NCI-H2081 treated with DMSO at 0.1 percent for 48 hours (cell line): ENCODE measurements at regions not wholly inside any gene's neighbourhood (a gene's known extent, or its start where the extent isn't known, plus 50 kb on each side); places are given as distances from the start of the nearest gene placed in this dataset.

Experiments used
- DNase-seq: peaks from one replicate; lab custom pipeline; 2025; lab: John Stamatoyannopoulos, UW

DNA sequence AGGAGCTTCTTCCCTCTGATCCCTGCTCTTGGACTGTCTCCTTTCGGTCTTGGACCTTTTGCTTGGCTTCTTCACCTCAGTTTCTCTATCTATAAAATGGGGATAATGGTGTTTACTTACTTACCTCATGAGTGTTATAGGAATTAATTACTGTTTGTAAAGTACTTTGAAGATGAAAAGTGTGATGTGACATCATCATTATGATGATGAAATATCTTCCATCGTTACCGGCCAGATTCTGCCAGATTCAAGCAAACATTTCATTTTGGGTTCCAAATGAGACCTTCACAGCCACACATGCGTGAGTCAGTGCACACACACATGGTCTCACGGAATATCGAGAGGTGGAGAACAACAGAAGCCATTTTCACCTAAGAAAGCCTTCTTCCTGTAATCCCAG lies 220.1 kb upstream of the RPL34 start:
- DNase-seq, result no peak

DNA sequence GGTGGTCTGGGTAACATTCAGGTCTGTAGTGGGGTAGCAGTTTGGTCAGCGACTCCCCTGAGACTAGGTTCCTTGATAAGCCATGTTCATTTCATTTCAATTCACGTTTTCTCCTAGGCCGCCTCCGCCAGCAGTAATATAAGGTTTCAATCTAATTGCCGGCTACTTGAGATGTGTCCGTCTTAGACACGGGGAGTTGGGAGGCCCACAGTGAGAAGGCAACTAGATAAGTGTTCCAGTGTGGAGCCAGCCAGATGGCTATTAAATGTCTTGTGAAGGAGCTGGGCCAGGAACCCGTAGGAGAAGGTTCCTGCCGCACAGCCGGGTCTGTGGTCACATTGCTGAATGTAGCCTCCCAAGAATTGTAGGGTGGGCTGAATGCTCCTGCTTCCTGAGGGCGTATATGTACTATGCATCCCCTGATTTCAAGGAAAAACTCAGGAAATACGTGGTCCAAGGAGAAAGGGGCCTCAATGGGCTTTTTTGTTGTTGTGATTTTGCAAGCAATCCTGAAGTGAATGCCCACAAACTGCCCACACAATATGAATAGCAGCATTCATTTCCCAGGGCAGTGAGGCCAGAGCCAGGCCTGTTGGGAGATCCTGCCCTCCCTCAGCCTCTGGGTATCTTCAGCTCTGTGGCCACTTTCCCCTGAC lies 220.6 kb upstream of the RPL34 start:
- no peak for DNase-seq

DNA sequence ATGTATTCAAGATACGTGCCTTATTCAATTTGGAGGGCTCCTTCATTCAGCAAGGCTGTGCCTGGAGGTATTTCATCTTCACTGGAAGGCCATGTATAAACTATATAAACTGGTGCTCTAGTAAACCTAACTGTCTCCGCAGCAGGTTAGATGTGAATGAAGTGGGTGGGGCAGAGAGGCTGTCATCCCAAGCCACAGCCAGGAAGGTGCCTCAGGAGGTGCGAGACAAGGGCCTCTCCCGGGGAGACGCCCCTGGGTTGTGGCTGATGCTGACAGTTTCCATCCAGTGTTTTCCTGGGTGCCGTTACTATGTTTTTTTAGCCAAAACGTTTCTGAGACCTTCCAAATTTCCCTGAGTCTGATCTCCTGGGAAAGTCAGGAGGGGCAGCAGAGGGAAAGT lies 221.5 kb upstream of the RPL34 start:
- DNase-seq, result no peak

DNA sequence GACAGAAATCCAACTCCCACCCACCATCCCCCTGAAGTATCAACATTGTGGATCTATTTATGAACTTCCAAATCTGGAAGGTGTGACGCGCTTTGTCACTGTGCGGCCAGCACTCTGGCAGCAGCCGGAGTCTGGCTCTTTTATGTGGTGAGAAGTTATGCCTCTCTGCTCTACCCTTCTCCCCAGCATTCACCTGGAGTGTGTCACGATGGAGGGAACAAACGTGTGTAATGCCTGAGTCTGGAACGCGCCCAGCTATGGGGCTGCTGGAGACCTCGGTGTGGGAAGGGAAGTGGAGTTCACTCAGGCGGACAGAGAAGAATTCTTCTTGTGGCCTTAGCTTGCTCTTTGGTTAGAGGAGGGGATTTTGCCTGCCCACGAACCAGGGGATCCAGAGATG lies 222.1 kb upstream of the RPL34 start:
- DNase-seq, result no peak

DNA sequence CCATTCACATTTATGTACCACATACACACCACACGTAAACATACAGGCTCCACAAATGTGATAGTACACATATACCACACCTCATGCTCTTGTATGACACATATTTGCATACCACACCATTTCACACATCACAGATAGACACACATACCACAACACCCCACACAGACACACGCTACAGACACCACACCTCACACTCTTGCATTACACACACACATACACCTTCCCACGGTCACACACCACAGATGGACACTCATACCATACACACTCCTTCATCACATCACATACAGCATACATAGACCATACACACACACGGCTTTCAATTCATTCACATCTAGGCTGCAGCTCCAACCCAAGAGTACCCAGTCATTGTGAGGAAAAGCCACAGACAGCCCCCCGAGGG lies 222.5 kb upstream of the RPL34 start:
- no peak for DNase-seq

DNA sequence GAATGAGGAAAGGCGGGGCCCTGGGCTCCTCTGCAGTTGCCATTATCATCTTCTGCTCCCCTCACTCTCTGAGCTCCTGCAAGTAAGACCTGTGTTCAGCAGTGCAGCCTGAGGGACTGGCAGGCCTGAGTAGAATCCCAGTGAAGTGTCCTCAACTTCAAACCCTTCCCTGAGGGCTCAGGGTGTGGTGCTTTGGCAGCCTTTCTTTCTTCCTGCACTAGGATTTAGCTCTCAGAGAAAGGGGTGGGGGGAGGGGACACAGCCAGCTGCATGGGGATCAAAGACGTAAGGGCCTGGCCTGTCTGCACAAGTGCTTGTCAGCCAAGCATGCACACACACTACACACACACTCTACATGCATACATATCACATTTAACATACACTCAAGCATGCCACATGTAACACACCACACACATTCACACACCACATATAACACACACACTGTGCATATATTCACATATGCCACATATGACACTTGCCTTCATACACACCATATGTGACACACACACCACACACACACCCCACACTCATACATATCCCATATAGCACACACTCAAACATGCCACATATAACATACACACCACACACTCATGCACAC lies 223.4 kb upstream of the RPL34 start:
- no peak for DNase-seq

DNA sequence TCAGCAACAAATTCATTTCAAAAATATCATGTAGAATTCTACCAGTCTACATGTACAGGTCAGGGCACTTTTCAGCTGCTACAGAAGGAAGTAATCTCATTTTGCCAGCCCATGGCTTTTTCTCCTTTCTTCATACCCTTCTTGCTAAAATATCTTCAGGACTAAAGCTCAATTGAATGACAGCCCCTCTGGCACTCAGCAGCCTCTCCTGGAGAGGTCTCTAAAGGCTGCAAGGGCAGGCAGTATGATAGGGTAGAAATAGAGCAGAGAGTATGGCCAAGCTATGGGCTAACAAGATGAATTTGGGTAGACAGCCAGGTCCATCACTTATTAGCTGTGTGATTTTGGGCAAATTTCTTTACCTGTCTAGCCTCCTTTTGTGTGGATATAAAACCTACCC lies 224.6 kb upstream of the RPL34 start:
- no peak for DNase-seq

DNA sequence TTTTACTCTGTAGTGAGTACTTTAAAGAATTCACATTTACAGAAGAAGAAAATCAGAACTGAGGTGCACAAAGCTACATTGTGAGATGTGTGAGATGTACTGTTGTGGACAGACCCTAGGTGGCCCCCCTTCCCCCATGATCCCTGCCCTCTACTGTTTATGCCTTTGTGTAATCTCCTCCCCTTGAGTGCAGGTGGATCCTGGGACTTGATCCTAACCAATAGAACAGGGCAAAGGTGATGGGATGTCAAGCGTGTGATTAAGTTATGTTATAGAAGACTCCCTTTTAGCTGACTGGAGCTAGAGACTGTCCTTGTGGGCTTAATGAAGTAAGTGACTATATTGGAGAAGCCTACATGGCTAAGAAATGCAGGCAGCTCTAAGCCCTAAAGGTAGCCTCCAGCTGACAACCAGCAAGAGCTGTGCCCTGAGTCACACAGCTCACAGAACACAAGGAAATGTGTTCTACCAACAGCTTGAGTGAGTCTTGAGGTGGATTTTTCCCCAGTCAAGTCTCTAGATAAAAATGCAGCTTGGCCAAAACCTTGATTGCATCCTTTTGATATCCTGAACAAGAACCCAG lies 225.2 kb upstream of the LEF1 start:
- no peak for DNase-seq

DNA sequence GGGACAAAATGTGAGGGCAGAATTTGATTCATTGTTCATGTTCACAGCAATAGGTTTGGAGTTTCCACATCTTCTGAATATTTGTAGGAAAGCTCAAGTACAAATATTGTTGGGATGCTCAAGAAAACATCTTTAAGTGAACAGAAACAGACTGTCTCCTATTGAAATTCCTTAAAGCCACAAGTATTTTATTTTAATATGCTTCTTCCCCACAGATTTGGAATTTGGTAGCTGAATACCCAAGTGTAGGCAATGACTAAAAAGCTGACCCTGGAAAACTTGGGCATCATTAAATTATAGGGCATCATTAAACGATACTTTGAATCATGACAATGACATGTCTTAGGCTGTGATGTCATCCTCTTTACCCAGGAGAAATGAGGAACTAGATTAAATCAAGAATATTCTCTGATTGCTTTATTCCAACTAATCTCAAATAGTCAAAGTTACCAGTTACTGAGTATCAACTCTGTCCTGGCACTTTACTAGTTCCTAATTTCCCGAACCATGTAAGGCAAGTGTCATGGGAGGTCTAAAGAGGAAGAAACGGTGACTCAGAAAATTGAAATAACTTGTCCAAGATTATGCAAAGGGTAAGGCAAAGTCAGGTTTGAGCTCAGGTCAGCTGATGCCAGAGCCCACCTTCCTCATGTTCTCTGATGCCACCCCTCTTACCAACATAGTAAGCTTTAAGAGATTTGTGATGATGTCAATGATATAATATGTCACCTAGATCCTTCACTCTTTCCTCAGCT lies 223.1 kb upstream of the LEF1 start:
- no peak for DNase-seq

DNA sequence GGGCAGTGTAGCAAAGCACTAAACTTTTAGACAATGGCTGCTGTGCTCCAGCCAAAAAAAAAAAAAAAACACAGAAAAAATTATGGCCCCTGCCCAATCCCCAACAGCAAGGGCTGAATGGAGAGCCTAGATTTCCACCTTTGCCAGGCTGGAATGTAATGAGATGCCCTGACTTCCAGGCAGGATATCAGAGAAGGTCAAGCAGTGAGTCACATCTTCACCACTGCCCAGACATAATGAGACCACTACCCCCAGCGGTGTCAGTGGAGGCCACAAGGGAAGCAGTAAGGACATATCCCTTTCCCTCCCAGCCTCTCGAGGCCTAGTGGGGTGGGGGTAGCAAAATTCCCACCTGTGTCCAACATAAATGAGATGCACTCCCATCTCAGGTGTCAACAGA lies 216.3 kb upstream of the LEF1 start:
- DNase-seq, result no peak

DNA sequence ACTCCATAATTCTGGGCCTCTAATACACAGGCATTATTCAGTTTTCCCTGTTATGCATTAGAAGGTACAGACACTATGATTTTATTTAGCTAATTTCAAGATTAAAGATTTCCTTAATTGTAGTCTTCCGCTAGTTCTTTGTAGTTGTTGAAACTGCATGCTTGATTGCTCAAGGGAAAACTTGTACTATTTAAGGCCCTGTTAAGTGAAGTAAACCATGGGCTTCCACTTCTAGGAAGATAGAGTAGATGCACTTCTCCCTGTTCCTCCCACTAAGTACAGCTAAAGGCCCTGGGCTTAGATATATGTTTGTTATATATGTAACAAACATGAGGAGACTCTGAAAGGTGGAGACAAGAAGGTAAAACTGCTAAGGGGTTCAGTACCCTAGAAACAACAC lies 215.8 kb upstream of the LEF1 start:
- DNase-seq, result no peak

DNA sequence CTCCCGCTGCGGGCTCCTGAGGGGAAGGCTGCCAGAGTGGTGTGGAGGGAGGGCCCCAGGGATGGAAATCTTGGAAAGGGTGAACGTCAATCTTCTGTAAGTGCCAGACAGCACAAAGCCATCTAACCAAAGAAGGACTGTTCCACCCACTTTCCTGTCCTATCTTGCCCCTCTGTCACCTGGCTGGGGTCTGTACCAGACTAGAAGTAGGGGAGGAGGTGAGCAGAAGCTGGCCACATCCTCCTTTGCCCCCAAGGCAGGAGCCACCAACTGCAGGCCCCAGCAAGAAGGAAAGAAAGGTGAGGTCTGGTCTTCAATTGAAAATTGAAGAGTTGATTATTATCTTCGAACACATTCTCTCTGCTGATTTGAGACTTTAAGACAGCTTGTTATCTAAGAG lies 214.4 kb upstream of the LEF1 start:
- no peak for DNase-seq

DNA sequence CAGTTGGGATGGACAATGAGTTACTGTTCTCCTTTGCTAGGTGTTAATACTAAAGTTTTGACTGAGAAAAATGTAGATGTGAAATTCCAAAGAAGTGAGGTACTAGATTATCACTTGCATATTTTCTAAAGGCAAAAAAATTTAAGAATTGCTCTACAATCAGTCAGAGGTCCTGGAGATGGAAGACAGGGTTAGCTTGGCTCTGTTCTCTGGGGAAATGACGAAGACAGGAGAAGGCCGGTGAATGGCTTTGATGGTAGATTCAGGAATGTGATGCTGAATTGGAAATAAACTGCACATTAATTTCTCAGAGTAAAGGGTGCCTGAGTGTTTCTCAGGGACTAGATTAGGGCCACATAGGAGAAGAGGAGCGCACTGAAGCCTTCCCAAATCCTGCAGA lies 214.0 kb upstream of the LEF1 start:
- DNase-seq, result no peak

DNA sequence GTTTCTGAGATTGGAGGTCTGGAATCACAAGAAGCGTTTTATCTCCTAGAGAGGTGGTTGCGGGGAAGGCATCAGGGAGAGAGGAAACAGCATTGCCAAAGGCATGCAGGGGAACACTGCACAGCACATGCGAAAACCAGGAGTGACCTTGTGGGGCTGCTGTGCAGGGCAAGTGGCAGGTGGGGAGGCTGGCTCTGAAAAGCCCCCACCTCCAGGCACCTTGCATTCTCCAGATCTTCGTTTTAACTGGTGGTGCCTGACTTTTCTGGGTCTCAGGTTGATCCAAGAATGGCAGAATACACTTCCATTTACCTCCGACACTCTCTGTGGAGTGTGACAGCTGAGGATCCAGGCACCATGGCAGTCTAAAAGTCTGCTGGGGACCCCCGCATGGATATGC lies 209.4 kb upstream of the LEF1 start:
- DNase-seq, result no peak

DNA sequence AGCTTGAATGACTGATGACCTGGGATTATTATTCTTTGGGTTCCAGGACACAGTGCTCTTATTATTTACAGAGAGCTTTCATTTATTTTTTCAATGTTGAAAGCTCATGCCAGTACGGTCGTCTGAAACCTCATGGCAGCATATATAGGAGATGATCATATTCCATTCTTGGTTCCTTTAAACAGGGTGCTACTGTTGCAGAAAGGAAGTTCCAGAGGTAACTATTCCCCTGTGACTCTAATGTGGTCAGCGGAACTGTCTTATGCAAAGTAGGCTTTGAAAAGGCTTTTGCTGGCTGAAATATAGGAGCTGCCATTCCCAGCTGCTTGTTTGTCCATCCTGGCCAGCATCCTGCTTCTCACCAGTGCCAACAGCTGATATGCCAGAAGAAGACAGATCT lies 208.3 kb upstream of the LEF1 start:
- DNase-seq, result no peak

DNA sequence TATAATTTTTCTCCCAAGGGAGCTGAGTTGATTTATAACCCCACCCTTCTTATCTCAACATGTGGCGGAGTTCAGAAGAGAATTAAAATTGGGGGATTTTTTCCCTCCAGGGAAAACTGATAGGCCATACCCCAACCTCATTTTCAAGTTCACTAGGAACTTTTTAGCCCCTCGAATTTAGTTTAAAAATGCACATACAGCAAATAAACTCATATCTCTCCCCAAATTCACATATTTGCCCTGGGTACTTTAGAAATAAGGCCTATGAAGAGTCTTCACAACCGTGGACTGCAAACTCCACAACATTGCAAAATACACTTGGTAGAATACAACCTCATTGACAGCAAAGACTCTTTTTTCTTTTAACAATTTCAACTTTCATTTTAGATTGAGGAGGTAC lies 206.7 kb upstream of the LEF1 start:
- DNase-seq, result no peak

DNA sequence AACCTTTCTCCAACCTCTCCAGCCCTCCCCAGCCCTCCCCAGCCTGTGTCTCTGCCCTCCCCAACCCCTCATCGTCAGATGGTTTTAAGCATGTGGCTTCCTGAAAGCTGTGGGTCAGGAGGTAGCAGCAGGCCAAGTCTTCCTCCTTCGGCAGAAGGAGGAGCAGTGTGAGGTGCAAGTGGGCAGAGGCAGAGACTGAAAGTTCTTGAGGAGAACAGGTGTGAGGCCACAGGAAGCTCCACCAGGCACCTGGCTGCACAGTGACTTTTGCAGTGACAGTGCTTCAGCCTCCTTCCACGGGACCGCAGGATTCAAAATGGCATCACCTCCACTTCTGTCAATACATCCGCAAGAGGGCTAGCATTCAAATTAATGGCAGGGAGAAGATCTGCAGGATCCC lies 203.9 kb upstream of the LEF1 start:
- no peak for DNase-seq

DNA sequence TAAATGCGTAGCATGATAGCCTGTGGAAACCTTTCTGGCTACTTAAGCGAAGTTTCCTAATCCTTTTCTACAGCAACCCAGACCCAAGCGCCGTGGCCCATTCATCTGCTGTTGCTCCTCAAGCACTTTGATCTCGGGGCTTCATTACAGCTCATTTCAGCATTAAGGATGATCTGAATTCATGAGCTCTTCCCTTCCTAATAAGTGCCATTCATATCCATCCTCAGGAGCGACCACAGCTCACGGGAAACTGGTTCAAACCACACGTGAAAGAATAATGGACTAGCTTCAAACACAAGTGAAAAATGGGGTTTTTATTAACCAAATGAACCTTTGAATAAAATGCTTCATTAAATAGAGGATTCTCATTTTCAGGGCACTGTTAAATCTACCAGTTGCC lies 202.6 kb upstream of the LEF1 start:
- no peak for DNase-seq

DNA sequence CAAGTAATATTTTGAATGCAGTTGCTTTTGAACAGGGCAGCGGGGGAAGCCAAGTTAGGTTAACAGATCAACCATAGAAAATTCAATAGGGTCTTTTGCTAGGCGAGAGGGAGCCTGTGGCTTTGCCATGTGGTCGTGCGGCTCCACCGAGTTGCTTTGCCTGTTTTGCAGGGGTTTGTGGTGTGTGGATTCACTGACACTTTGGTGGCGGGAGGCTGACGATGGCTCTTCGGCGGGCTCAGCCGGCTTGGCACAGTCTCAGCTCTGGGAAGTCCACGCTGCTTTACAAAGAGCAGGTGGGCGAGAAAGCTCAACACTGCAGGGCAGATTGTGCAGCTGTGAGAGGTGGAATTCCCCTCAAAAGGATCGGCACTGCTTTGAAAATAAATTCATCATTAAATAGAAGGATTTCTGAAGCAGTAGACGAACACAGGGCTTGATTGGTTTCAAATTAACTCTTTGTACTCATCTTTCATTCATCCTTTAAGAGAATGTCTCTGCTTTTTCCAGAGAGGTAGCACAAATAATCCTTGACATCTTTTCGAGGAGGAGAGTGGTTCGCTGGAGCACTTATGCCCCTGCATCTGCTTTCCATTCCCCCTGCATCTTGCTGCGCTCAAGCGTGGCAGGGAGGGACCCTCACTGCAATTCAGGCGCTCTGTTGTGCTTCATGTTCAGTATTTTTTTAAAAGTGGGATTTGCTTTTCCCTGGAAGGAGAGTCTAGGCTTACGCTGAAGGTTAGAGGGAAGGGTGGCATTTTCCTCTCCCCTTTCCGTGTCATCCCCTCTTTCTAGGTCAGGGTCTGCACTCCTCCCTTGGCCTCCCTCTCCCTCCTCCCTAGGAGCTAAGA lies 201.8 kb upstream of the LEF1 start:
- no peak for DNase-seq

DNA sequence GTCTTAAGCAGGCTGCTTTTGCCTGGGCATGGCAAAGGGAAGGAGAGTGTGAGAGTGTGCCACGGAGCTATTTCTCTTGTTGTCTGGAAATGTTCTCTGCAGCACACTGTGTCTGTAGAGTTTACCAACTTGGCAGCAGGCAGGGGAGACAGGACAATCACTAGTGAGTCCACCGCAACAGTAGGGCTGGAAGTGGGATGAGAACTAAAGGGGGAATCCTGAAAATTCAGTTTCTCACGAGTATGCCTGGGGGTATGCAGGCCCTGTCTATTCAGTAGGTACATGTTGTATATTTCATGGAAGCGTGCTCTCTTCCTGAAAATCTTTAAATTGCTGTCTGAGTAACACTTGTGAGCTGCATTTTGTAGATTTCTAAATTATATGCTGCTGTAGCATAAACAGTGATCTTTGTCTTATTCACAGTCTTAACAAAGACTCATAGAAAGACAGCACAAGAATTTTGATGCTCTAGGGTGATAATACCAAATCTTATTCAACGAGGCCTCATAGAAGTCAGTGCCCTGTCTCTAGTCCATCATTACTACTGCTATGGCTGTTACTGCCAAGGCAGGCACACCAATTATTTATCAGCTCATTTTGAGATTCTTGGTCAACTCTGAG lies 200.4 kb upstream of the LEF1 start:
- DNase-seq, result no peak

DNA sequence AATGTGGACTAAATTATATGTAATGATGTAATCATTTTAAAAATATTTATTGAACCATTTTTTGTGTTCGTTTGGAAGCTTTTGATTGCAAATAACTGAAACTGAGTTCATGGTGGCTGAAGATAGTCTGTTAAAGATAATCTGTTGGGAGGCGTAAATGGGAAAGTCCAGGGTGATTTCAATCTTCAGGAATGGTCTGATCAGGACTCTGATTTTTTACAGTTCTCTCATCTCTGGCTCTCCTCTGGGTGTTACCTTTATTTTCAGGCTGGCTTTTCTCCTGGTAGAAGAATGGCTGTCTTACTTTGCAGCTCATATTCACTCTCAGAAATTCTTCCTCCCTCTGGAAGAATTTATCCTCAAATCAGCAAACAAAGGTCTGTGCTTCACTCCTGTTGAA lies 199.0 kb upstream of the LEF1 start:
- DNase-seq, result no peak

DNA sequence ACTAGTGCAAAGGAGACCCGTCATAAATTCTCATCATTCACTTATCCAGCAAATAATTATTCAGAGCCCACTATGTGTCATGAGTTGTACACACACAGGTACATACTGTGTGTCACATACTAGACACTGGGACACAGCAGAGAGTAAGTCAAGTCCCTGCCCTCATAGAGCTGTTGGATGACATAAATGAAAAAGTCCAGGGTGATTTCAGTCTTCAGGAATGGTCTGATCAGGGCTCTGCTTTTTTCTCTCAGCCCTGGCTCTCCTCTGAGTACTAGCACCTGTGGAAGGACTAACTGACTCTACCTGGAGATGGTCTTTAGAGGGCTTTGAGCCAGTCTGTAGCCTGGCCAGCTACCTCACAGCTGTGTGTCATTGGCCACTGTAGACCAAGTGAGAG lies 198.0 kb upstream of the LEF1 start:
- no peak for DNase-seq
